Stimulated activated CD8-positive, alpha-beta memory T cell treated with anti-CD3 and anti-CD28 coated beads, Interleukin-4, amount 100 ng/mL, for 48 hours (primary cell): ENCODE measurements at regions not wholly inside any gene's neighbourhood (a gene's known extent, or its start where the extent isn't known, plus 50 kb on each side); places are given as distances from the start of the nearest gene placed in this dataset.
"Not testable (repeated sequence)": the region's sequence is repeated elsewhere in the genome, so short reads cannot be mapped to it uniquely, and the experiment has no call there.

Source experiments
- DNase-seq: peaks from one replicate; pipeline ENCODE4 v3.0.0-alpha.2; 2020

DNA sequence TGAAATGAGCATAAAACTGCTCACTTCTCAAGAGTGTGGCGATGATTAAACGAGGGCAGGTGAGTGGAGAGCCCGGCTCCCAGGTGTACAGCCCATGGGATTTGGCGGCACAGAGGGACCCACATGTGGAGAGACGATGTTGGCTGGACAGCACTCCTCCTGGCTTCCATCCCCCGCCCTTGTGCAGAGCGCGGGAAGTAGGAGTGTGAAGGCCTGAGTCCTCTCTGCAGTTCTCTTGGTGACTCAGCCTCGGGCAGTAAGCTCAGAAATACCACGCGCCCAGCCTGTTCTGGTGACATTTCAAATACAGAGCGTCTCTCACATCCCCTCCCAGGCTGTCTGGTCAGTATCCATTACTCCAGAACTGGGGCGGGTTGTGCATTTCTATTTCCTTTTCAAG lies 94.2 kb upstream of the SRSF6 start:
- DNase-seq: no peak

DNA sequence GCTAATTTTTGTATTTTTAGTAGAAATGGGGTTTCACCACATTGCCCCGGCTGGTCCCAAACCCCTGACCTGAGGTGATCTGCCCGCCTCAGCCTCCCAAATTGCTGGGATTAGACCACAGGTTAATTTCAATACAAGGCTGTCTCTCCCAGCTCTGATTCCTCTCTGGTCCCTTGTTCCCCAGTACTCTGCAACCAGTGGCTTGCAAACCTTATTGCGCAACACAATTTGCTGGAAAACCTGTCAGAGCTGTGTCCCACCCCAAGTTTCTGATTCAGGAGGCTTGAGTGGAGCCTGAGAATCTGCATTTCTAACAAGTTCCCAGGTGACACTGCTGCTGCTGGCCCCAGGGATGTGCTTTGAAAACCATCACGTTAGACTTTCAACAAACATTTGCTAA lies 96.2 kb upstream of the SRSF6 start:
- no peak for DNase-seq

DNA sequence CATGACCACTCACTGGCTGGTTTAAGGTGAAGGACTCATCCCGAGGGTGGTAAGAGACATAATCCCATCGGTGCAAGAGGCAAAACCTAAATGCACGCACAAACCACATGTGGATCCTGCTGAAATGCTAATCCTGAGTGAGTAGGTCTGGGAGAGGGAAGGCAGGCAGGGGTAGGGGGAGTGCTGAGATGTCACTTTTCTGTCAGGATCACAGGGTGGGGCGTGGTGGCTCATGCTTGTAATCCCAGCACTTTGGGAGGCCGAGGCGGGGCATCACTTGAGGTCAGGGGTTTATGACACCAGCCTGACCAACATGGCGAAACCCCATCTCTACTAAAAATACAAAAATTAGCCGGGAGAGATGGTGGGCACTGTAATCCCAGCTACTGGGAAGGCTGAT lies 97.7 kb upstream of the SRSF6 start:
- DNase-seq: no peak

DNA sequence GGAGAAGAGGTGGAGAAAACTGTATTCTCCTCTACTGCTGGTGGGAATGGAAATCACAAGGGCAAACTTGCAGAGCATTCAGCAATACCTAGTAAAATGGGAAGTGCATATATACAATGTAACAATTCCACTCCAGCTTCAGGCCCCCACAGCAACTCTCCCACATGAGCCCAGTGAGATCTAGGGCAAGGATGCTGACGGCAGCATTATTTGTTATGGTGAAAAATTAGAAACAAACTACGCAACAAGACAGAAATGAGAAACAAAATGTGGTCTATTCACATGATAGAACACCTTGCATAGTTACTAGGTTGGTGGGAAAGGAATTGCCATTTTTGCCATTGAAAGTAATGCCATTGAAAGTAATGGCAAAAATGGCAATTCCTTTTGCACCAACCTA lies 98.9 kb upstream of the SRSF6 start:
- no peak for DNase-seq

DNA sequence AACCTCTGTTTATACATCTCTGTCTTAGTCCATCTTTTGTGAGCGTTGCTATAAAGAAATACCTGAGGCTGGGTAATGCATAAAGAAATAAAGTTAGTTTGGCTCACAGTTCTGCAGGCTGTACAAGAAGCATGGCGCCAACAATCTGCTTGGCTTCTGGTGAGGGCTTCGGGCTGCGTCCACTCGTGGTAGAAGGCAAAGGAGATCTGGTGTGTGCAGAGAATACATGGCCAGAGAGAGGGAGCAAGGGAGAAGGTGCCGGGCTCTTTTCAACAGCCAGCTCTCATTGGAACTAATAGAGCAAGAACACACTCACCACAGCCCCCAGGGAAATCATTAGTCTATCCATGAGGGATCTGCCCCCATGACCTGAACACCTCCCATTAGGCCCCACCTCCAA lies 100.3 kb upstream of the SRSF6 start:
- no peak for DNase-seq

GRCh38 chr20:43355610-43356009 lies 102.1 kb upstream of the SRSF6 start:
- DNase-seq: no peak

DNA sequence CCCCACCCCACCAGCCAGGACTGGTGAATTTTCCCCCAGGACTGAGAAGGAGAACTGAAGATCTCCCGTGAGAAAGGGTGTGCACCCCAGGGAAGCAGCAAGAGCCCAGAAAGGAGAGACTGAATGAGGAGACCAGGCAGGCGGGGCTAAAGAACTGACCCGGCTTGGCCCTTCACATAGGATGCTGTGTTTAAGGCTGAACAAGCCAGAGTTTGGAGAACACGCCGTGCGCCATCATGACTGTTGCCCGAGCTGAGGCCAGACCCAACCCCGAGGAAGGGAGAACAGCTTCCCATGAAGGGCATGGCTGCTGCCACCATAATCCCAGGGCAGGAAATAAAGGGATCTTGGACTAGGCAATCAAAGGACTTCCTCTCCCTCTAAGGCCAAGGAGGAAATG lies 104.7 kb upstream of the SRSF6 start:
- DNase-seq: no peak

- DNase-seq: not testable (repeated sequence)
These were observed 107.0 kb upstream of the SRSF6 start for GRCh38 chr20:43350694-43351093.

- no peak for DNase-seq
These were observed 107.9 kb upstream of the SRSF6 start for GRCh38 chr20:43349841-43350240.

GRCh38 chr20:43347839-43348238 lies 109.9 kb upstream of the SRSF6 start:
- not testable (repeated sequence) for DNase-seq

GRCh38 chr20:43345676-43346075 lies 112.0 kb upstream of the SRSF6 start:
- no peak for DNase-seq

GRCh38 chr20:43341511-43341910 lies 116.2 kb upstream of the SRSF6 start:
- DNase-seq: no peak

DNA sequence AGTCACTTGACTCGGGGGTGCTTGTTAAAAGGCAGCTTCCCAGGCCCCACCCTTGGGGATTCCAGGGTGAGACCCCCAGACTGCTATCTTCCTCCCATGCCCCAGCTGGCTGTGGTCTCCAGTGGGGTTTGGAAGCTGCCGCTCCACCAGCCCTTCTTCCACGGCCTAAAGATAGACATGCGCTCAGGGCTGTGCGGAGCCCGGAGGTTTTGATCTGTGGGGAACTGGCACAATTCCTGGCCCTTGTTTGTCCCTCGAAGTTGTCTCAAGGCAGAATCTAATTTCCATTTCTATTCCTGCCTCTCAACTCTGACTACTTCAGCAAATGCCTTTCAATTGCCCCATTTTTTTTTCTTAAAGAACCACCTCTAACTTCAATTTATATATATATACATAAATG lies 120.7 kb upstream of the SRSF6 start:
- DNase-seq: no peak

GRCh38 chr20:43334080-43334479 lies 123.6 kb upstream of the SRSF6 start:
- no peak for DNase-seq

DNA sequence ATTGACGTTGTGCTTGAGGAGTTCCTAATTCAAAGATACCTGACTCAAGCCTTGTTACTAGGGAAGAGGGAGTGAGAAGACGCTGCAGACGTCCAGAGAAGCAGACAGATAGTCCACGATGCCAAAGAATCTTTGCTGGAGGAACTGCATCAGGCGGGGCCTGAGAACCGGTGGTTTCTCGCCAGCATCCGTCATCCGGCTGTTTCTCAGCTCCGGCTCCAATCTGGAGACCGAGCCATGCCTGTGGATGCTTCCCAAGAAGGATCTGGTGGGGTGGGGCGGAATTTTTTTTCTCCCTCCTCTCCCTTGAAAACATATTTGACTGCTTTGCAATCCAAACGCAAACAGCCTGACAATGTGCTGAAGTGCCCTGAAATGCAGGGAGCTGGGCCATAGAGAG lies 125.8 kb upstream of the SRSF6 start:
- no peak for DNase-seq

DNA sequence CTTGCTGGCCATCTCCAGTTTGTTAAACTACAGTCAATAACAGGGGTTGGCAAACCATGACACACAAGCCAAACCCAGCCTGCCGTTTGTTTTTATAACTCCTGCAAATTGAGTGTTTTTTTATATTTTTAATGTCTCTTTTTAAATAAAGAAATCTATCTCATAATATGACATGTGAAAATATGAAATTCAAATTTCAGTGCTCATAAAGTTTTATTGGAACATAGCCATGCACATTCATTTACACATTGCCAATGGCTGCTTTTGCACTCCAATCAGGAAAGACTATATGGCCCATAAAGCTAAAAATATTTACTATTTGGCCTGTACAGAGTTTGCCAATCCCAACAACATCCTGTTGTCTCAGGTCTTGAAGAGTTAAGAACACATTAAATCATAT lies 129.0 kb upstream of the SRSF6 start:
- no peak for DNase-seq

- not testable (repeated sequence) for DNase-seq
These were observed 130.5 kb upstream of the SRSF6 start for GRCh38 chr20:43327234-43327633.

- no peak for DNase-seq
These were observed 131.8 kb upstream of the SRSF6 start for GRCh38 chr20:43325926-43326325.

- no peak for DNase-seq
These were observed 133.9 kb upstream of the PTPRT start for GRCh38 chr20:43323592-43323991.

- DNase-seq: no peak
These were observed 133.1 kb upstream of the PTPRT start for GRCh38 chr20:43322851-43323250.

DNA sequence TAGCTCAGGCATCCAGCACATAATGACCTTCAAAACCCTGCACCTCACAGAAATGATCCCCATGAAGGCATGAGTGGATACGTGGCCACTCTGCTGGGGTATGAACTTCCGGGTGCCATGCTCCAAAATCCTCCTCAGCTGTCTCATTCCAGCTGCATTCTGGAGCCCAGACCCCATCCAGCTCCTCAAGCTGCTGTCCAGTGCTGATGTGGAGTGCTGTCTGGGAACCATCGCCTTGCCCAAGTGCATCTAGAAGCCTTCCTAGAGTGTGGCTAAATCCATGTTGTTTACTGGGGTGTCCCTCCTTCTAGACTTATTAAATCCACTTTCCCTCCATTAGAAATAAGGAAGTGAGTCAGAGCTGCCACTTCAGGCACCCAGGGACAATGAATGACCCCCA lies 130.8 kb upstream of the PTPRT start:
- no peak for DNase-seq

GRCh38 chr20:43318755-43319297 lies 129.1 kb upstream of the PTPRT start:
- DNase-seq: no peak

- no peak for DNase-seq
These were observed 126.6 kb upstream of the PTPRT start for GRCh38 chr20:43316271-43316670.

GRCh38 chr20:43309266-43309665 lies 119.6 kb upstream of the PTPRT start:
- no peak for DNase-seq

DNA sequence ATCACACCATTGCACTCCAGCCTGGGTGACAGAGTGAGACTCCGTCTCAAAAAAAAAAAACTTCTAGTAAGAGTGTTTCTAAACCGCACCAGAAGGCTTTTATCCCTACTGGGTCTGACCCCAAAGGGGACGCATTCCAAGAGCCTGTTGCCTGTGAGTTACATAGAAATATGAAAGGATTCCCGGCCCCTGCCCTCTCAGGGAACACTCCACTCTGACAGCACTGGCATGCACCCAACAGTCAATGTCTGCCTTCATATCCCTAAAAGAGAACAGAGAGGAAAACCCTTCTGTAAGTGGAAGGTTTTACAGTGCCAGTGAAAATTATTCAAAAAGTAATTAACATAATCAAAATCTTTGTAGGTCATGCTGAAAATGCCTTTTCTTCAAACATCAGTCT lies 117.1 kb upstream of the PTPRT start:
- DNase-seq: no peak

GRCh38 chr20:43305749-43306148 lies 116.0 kb upstream of the PTPRT start:
- no peak for DNase-seq
